ENCODE measurements at regions not wholly inside any gene's neighbourhood (a gene's known extent, or its start where the extent isn't known, plus 50 kb on each side); places are given as distances from the start of the nearest gene placed in this dataset.

DNA sequence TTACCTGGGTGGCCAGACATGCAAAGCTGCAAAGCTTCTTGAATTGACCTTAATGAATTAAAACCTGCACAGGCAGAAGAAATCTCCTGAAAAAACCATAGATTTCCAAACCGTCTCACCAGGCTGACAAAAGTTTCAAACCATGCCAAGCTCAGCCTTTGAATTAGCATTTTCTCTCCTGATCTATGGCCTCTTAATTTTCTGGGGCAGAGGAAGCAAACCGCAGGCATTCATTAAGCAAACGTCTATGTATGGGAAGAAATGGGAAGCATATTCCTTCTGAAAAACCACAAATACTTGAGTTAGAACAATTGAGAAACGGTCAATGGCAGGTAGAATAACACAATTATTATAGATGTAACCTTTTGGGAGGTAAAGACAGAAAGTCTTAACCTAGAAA lies 500.2 kb upstream of the NR2F2 start:
- TF ChIP-seq, protein P1, sequence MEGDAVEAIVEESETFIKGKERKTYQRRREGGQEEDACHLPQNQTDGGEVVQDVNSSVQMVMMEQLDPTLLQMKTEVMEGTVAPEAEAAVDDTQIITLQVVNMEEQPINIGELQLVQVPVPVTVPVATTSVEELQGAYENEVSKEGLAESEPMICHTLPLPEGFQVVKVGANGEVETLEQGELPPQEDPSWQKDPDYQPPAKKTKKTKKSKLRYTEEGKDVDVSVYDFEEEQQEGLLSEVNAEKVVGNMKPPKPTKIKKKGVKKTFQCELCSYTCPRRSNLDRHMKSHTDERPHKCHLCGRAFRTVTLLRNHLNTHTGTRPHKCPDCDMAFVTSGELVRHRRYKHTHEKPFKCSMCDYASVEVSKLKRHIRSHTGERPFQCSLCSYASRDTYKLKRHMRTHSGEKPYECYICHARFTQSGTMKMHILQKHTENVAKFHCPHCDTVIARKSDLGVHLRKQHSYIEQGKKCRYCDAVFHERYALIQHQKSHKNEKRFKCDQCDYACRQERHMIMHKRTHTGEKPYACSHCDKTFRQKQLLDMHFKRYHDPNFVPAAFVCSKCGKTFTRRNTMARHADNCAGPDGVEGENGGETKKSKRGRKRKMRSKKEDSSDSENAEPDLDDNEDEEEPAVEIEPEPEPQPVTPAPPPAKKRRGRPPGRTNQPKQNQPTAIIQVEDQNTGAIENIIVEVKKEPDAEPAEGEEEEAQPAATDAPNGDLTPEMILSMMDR (IDR thresholded peaks at IDR 0.05; ENCODE audit: extremely low read depth, insufficient read depth, missing control alignments) = no peak
- DNase-seq (ENCODE audit: low spot score) = no peak
- in situ Hi-C loops (cut with MboI; ENCODE audit: low pct_unique_long_range_greater_than_20kb, low sequenced_read_pairs, unreplicated experiment) = no loop called here

DNA sequence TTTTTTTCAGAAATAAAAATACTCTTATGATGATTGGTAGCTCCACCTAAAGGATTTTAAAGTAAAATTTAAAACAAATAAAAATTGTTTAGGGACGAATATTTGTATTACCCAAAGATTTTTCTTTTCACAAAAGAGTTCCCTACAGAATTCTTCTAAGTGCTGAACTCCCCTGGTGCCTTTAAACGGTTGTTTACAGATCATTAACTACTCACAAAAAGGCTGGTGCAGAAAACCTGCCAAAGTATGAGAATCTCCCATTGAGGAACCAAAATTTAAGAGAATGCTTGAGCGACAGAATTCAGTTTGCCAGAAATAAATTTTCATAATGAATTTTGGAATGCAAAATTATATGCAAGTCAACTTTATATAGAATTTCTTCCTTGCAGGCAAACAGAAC lies 497.8 kb upstream of the NR2F2 start:
- DNase-seq (ENCODE audit: low spot score) = no peak
- TF ChIP-seq, protein P1 (IDR thresholded peaks at IDR 0.05; ENCODE audit: extremely low read depth, insufficient read depth, missing control alignments) = no peak
- in situ Hi-C loops (cut with MboI; ENCODE audit: low pct_unique_long_range_greater_than_20kb, low sequenced_read_pairs, unreplicated experiment) = no loop called here

DNA sequence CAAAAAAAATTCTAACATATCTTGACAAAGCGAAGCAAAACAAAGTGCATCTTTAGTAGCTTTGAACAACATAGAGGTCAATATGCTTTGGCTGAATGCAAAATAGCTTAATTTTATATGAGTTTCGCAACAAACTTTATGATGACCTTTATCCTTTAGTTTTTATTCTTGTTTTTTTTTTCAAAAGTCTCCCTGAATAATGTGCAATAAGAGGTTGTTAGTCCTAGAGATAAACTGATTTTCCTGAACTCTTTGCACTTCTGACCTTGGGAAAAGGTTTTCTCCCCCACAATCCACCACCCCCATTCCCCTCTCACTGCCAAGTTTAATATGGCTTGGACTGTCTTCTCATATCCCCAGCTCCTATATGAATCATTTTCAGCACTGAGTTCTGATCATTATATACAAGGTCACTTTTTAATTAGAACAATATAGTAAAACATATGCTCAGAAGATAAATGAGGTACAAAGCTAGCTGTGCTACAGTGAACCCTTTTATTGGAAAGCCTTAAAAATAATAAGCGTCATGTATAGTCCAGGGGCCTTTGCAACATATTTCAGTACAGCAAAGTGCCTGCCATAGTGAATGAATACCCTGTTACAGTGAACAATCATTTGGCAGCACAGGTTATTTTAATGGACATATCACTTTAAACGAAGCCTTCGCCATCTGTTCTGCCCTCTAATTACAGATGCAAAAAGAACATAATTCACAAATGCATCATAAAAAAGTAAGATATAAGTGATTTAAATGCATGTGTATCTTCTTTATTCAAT lies 496.3 kb upstream of the NR2F2 start:
- TF ChIP-seq, protein P1 (IDR thresholded peaks at IDR 0.05; ENCODE audit: extremely low read depth, insufficient read depth, missing control alignments) = no peak
- in situ Hi-C loops (cut with MboI; ENCODE audit: low pct_unique_long_range_greater_than_20kb, low sequenced_read_pairs, unreplicated experiment) = no loop called here

DNA sequence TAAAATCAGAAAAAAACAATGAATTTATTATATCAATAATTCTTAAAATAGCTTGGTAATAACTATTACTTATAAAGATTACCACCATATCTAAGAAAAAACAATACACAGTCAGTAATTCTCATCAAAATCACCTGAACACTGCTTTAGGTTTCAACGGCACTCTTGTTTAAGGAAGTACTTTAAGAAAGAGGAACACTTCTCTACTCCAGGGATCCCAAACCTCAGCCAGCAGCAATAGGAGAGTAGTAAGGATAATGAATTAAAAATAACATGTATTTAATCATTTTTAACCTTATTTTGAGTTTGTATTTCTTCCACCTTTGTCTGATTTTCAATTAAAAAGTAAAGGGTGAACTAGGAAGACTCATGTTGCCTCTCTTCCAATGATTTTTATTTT lies 494.0 kb upstream of the NR2F2 start:
- DNase-seq (ENCODE audit: low spot score) = no peak
- TF ChIP-seq, protein P1 (IDR thresholded peaks at IDR 0.05; ENCODE audit: extremely low read depth, insufficient read depth, missing control alignments) = no peak
- in situ Hi-C loops (cut with MboI; ENCODE audit: low pct_unique_long_range_greater_than_20kb, low sequenced_read_pairs, unreplicated experiment) = no loop called here

More for the DNA sequence above, 496.3 kb upstream of the NR2F2 start:
- no peak for DNase-seq (ENCODE audit: low spot score)

DNA sequence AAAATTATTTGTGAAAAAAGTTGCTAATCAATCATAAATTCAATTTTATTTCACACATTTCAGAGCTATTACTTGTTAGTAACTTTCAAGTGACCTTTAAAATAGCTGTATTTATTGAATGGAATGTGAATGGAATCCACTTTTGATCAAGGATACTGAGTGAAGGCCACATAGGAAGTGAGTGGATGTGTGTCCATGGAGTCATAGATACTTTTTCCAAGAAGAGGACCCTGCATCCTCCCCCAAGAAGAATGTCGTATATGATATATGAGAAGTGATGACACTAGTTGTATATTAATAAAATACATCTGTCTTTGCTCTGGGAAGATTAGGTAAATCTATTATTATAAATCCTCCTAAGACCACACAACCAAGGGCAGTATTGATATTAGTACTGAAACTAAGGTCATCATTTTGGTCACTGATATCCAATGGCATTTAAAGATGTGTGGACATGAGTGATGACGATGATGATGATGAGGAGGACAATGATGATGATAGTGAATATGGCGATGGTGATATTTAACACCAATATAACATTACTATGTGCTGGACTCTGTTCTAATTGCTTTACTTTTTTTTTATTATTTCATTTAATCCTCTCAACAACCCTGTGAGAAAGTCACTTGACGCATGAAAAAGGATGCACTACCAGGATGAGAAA lies 493.0 kb upstream of the NR2F2 start:
- DNase-seq (ENCODE audit: low spot score) = no peak
- in situ Hi-C loops (cut with MboI; ENCODE audit: low pct_unique_long_range_greater_than_20kb, low sequenced_read_pairs, unreplicated experiment) = no loop called here
- TF ChIP-seq, protein P1 (IDR thresholded peaks at IDR 0.05; ENCODE audit: extremely low read depth, insufficient read depth, missing control alignments) = no peak

DNA sequence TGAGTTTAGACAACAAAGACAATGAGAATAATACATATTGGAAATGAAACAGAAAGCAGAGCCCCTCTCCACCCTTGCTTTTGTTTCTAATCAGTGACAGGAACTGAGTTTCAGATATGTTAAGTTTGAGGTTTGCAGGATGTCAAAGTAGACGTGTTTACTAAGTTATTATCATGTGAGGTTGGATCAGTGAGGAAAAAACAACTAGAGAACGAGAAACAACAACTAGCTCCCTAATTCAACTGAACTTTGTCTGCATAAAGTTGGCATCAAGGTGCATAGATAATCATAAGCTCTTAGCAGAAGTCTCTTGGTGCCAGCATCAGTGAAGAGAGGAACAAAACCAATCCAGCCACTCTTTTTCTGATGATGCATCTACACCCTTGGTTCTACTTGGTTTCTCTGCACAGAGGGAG lies 491.1 kb upstream of the NR2F2 start:
- in situ Hi-C loops (cut with MboI; ENCODE audit: low pct_unique_long_range_greater_than_20kb, low sequenced_read_pairs, unreplicated experiment) = no loop called here
- peak; percentile 8 for DNase-seq (ENCODE audit: low spot score)
- TF ChIP-seq, protein P1 (IDR thresholded peaks at IDR 0.05; ENCODE audit: extremely low read depth, insufficient read depth, missing control alignments) = no peak
